GM23338 (cell line): ENCODE measurements at regions not wholly inside any gene's neighbourhood (a gene's known extent, or its start where the extent isn't known, plus 50 kb on each side); places are given as distances from the start of the nearest gene placed in this dataset.

Source experiments
- ATAC-seq: fragments of 200-7000 bp; cut with Tn5 transposase; 3 replicates; pipeline ENCODE4 v1.9.1; 2020
- DNase-seq: peaks from one replicate; pipeline ENCODE4 v3.0.0-alpha.2; 2015; ENCODE audit warnings: low spot score
- H2AFZ ChIP-seq: fragments of 200-600 bp; sonication (generic); 2 replicates; pipeline ENCODE4 v1.8.0; 2016; ENCODE audit warnings: antibody characterized with exemption, mild to moderate bottlenecking, moderate library complexity
- H3F3A ChIP-seq: fragments of 200-600 bp; sonication (generic); replicated peaks from 2 replicates; pipeline ENCODE4 v1.8.0; 2017; ENCODE audit warnings: antibody characterized with exemption, mixed run types, low read depth
- H3K27ac ChIP-seq: fragments of 200-600 bp; sonication (generic); 2 replicates; pipeline ENCODE4 v1.6.1; 2016; ENCODE audit warnings: low read depth
- H3K27me3 ChIP-seq: fragments of 200-600 bp; sonication (generic); 2 replicates; pipeline ENCODE4 v1.8.0; 2016; ENCODE audit warnings: mild to moderate bottlenecking, mixed run types, moderate library complexity; ENCODE audit not compliant: insufficient read depth
- H3K36me3 ChIP-seq: fragments of 200-600 bp; sonication (generic); 2 replicates; pipeline ENCODE4 v1.8.0; 2016; ENCODE audit warnings: mild to moderate bottlenecking; ENCODE audit not compliant: insufficient read depth
- H3K4me1 ChIP-seq: fragments of 200-600 bp; sonication (generic); 2 replicates; pipeline ENCODE4 v1.8.0; 2016; ENCODE audit warnings: mild to moderate bottlenecking, moderate library complexity; ENCODE audit not compliant: insufficient read depth
- H3K4me2 ChIP-seq: fragments of 200-600 bp; sonication (generic); 2 replicates; pipeline ENCODE4 v1.7.1; 2017; ENCODE audit warnings: mixed run types
- H3K4me3 ChIP-seq: fragments of 200-600 bp; sonication (generic); 2 replicates; pipeline ENCODE4 v1.6.1; 2016; ENCODE audit warnings: mixed run types
- H3K79me2 ChIP-seq: fragments of 200-600 bp; sonication (generic); replicated peaks from 2 replicates; pipeline ENCODE4 v1.8.0; 2017; ENCODE audit warnings: mild to moderate bottlenecking; ENCODE audit not compliant: insufficient read depth
- H3K9me2 ChIP-seq: fragments of 200-600 bp; sonication (generic); 2 replicates; pipeline ENCODE4 v1.8.0; 2017; ENCODE audit not compliant: insufficient read depth
- H4K20me1 ChIP-seq: fragments of 200-600 bp; sonication (generic); replicated peaks from 2 replicates; pipeline ENCODE4 v1.8.0; 2017; ENCODE audit warnings: mild to moderate bottlenecking; ENCODE audit not compliant: insufficient read depth
- H3K27ac Mint-ChIP-seq: 2 replicates; pipeline ENCODE4 v1.8.0; 2020; ENCODE audit warnings: inconsistent platforms, mild to moderate bottlenecking, moderate library complexity, mixed read lengths
- H3K27me3 Mint-ChIP-seq: 3 replicates; pipeline ENCODE4 v1.8.0; 2022; ENCODE audit warnings: low read depth, mild to moderate bottlenecking, moderate library complexity, mixed read lengths, inconsistent platforms; ENCODE audit not compliant: insufficient read depth, poor library complexity
- H3K36me3 Mint-ChIP-seq: 3 replicates; pipeline ENCODE4 v1.8.0; 2021; ENCODE audit warnings: low read depth, mild to moderate bottlenecking, inconsistent platforms, moderate library complexity, mixed read lengths
- H3K4me1 Mint-ChIP-seq: 3 replicates; pipeline ENCODE4 v1.8.0; 2020; ENCODE audit warnings: mild to moderate bottlenecking, inconsistent platforms, mixed read lengths
- H3K4me3 Mint-ChIP-seq: 3 replicates; pipeline ENCODE4 v1.8.0; 2021; ENCODE audit warnings: moderate library complexity, mild to moderate bottlenecking, inconsistent platforms, mixed read lengths
- H3K9me3 Mint-ChIP-seq: 3 replicates; pipeline ENCODE4 v1.8.0; 2020; ENCODE audit warnings: moderate library complexity, mild to moderate bottlenecking, inconsistent platforms, mixed read lengths
- CREB1 ChIP-seq: fragments of 250-450 bp; sonication (Bioruptor Pico); IDR thresholded peaks from 2 replicates; pipeline ENCODE4 v1.5.0; 2020; ENCODE audit warnings: low read depth, mild to moderate bottlenecking, moderate library complexity
- EZH2 ChIP-seq: fragments of 200-600 bp; sonication (generic); IDR thresholded peaks from one replicate; pipeline ENCODE4 v1.8.0; 2017; ENCODE audit warnings: antibody characterized with exemption, mild to moderate bottlenecking, low read depth; ENCODE audit not compliant: unreplicated experiment
- EZH2phosphoT487 ChIP-seq: fragments of 200-600 bp; sonication (generic); IDR thresholded peaks from one replicate; pipeline ENCODE4 v1.8.1; 2018; ENCODE audit warnings: antibody characterized with exemption; ENCODE audit not compliant: unreplicated experiment
- JUNB ChIP-seq: IDR thresholded peaks from one replicate; pipeline ENCODE4 v1.6.1; 2016; ENCODE audit warnings: antibody characterized with exemption; ENCODE audit not compliant: unreplicated experiment
- NANOG ChIP-seq: IDR thresholded peaks from 2 replicates; pipeline ENCODE4 v1.6.1; 2016; ENCODE audit warnings: antibody characterized with exemption, borderline replicate concordance
- STAT1 ChIP-seq: IDR thresholded peaks from one replicate; pipeline ENCODE4 v1.6.1; 2016; ENCODE audit warnings: antibody characterized with exemption; ENCODE audit not compliant: unreplicated experiment
- ZNF114 ChIP-seq: fragments of 250-450 bp; sonication (Bioruptor Pico); IDR thresholded peaks from 2 replicates; pipeline ENCODE4 v1.5.0; 2020; ENCODE audit warnings: mild to moderate bottlenecking, moderate library complexity
- TF ChIP-seq, protein P1 (sequence below), 2 experiments: fragments of 200-600 bp in 1 of 2; sonication (generic) in 1 of 2; conservative IDR thresholded peaks; 2 replicates each; pipeline versions ENCODE4 v1.5.1 to v1.6.1; 2016 to 2017; ENCODE audit warnings: antibody characterized with exemption in 2 of 2, low read depth in 2 of 2, mild to moderate bottlenecking in 2 of 2, moderate library complexity in 1 of 2
- TF ChIP-seq, protein P2 (sequence below): IDR thresholded peaks from 2 replicates; pipeline ENCODE4 v1.6.1; 2016; ENCODE audit warnings: antibody characterized with exemption
- TF ChIP-seq, protein P3 (sequence below): IDR thresholded peaks from one replicate; pipeline ENCODE4 v1.6.1; 2018; ENCODE audit warnings: antibody characterized with exemption; ENCODE audit not compliant: unreplicated experiment

DNA sequence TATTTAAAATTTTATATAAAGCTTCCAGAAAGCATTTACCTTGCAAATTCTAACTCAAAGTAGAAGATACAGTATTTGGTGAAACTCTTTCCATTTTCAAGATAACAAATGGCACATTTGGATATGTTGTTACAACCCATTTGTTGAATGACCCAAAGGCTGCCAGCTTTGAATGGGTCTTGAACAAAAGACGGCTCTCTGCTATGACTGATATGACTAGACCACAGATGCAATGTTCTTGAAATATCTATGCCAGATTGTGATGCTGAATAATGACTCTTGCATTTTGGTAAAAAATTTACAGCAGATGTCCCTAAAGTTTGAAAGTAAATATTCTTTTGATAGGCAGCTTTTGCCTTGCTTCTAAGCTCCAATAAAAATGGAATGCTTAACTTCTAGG is 99.6 kb downstream of the HTR1B start (continued):
- TF ChIP-seq STAT1 (no peak), NANOG (no peak), ZNF114 (no peak), CREB1 (CRISPR knock-in tag) (no peak), EZH2 (no peak)
- TF ChIP-seq, protein P1, sequence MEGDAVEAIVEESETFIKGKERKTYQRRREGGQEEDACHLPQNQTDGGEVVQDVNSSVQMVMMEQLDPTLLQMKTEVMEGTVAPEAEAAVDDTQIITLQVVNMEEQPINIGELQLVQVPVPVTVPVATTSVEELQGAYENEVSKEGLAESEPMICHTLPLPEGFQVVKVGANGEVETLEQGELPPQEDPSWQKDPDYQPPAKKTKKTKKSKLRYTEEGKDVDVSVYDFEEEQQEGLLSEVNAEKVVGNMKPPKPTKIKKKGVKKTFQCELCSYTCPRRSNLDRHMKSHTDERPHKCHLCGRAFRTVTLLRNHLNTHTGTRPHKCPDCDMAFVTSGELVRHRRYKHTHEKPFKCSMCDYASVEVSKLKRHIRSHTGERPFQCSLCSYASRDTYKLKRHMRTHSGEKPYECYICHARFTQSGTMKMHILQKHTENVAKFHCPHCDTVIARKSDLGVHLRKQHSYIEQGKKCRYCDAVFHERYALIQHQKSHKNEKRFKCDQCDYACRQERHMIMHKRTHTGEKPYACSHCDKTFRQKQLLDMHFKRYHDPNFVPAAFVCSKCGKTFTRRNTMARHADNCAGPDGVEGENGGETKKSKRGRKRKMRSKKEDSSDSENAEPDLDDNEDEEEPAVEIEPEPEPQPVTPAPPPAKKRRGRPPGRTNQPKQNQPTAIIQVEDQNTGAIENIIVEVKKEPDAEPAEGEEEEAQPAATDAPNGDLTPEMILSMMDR (conservative IDR thresholded peaks at IDR 0.05; ENCODE audit: low read depth in 2 of 2) = no peak
- TF ChIP-seq, protein P2, sequence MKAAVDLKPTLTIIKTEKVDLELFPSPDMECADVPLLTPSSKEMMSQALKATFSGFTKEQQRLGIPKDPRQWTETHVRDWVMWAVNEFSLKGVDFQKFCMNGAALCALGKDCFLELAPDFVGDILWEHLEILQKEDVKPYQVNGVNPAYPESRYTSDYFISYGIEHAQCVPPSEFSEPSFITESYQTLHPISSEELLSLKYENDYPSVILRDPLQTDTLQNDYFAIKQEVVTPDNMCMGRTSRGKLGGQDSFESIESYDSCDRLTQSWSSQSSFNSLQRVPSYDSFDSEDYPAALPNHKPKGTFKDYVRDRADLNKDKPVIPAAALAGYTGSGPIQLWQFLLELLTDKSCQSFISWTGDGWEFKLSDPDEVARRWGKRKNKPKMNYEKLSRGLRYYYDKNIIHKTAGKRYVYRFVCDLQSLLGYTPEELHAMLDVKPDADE = no peak
- TF ChIP-seq, protein P3, sequence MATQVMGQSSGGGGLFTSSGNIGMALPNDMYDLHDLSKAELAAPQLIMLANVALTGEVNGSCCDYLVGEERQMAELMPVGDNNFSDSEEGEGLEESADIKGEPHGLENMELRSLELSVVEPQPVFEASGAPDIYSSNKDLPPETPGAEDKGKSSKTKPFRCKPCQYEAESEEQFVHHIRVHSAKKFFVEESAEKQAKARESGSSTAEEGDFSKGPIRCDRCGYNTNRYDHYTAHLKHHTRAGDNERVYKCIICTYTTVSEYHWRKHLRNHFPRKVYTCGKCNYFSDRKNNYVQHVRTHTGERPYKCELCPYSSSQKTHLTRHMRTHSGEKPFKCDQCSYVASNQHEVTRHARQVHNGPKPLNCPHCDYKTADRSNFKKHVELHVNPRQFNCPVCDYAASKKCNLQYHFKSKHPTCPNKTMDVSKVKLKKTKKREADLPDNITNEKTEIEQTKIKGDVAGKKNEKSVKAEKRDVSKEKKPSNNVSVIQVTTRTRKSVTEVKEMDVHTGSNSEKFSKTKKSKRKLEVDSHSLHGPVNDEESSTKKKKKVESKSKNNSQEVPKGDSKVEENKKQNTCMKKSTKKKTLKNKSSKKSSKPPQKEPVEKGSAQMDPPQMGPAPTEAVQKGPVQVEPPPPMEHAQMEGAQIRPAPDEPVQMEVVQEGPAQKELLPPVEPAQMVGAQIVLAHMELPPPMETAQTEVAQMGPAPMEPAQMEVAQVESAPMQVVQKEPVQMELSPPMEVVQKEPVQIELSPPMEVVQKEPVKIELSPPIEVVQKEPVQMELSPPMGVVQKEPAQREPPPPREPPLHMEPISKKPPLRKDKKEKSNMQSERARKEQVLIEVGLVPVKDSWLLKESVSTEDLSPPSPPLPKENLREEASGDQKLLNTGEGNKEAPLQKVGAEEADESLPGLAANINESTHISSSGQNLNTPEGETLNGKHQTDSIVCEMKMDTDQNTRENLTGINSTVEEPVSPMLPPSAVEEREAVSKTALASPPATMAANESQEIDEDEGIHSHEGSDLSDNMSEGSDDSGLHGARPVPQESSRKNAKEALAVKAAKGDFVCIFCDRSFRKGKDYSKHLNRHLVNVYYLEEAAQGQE = no peak

DNA sequence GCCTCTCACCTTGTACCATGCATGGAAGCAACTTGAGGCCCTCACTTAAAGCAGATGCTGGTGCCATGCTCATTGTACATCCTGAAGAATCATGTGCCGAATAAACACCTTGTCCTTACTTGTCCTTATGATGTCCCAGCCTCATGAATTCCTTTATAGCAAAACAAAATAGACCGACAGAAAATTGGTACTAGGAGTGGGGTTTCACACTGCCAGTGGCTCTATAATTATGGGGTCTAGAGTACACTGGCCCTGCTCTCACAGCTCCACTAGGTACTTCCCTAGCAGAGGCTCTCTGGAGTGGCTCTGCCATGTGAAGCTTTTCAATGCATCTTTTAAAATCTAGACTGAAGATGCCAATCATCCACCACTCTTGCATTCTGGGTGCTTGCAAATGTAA is 101.2 kb downstream of the HTR1B start:
- Histone ChIP-seq H3K36me3 (no peaks in the 10 kb centered on the region), H3K79me2 (no peaks in the 10 kb centered on the region; the same call in 1 of the 2 replicates), H3K4me2 (no peak overlapping the region), H3K27me3 (no peaks in the 10 kb centered on the region), H4K20me1 (no peaks in the 10 kb centered on the region), H3K9me2 (no peaks in the 10 kb centered on the region), H3K4me3 (no peak overlapping the region), H3F3A (no peaks in the 10 kb centered on the region), H3K4me1 (no peaks in the 10 kb centered on the region), H2AFZ (no peak overlapping the region), H3K27ac (no peak overlapping the region)
- Mint-ChIP-seq H3K9me3 (peaks cover 7% of the 10 kb centered on the region), H3K36me3 (peaks cover 17% of the 10 kb centered on the region), H3K4me1 (peaks cover 2% of the 10 kb centered on the region; the same call in 2 of the 3 replicates), H3K27ac (no peak overlapping the region), H3K4me3 (no peak overlapping the region), H3K27me3 (no peaks in the 10 kb centered on the region)
- DNase-seq = no peak
- no peak for ATAC-seq
- no peak for TF ChIP-seq JUNB
- TF ChIP-seq, protein P1 (conservative IDR thresholded peaks at IDR 0.05; ENCODE audit: low read depth in 2 of 2) = no peak
- TF ChIP-seq EZH2phosphoT487 = no peak
- no peak for TF ChIP-seq STAT1
- TF ChIP-seq, protein P2 = no peak
